B cell (primary cell): ENCODE measurements at regions not wholly inside any gene's neighbourhood (a gene's known extent, or its start where the extent isn't known, plus 50 kb on each side); places are given as distances from the start of the nearest gene placed in this dataset.

Source experiments
- ATAC-seq: fragments of 200-7000 bp; cut with Tn5 transposase; one replicate; pipeline ENCODE4 v1.10.0; 2021; ENCODE audit warnings: low read depth, mild to moderate bottlenecking, moderate number of reproducible peaks, moderate library complexity
- CTCF ChIA-PET: fragments of 350-600 bp; sonication (Branson Sonifier 250); formaldehyde crosslinking; loops from one replicate; lab custom pipeline; 2021; ENCODE audit warnings: antibody characterized with exemption, inconsistent platforms; lab: Charles Lee
- POLR2A ChIA-PET: fragments of 350-600 bp; sonication (Branson Sonifier 250); formaldehyde crosslinking; loops from one replicate; lab custom pipeline; 2021; ENCODE audit warnings: antibody characterized with exemption; lab: Charles Lee
- DNase-seq: peaks from one replicate; pipeline ENCODE4 v3.0.0; 2013
- H2AFZ ChIP-seq: 2 replicates; pipeline ENCODE4 v1.6.1; 2012; ENCODE audit warnings: mild to moderate bottlenecking, low read depth, low read length; ENCODE audit not compliant: insufficient read depth, poor library complexity, severe bottlenecking
- H3K27ac ChIP-seq, 2 donors: 1 replicate in 1 of 2; 2 replicates in 1 of 2; pipeline ENCODE4 v1.5.1; 2012 to 2013; ENCODE audit warnings: low read length in 2 of 2, mild to moderate bottlenecking in 2 of 2, moderate library complexity in 1 of 2
- H3K27me3 ChIP-seq, 4 experiments: fragments of 200-600 bp in 1 of 4; sonication (generic) in 1 of 4; replicated peaks in 1 of 4; 1 replicate in 2 of 4; 2 replicates in 2 of 4; pipeline versions ENCODE4 v1.6.1 to v1.7.0; 2013 to 2016; ENCODE audit warnings: low read length in 3 of 4, mild to moderate bottlenecking in 2 of 4, mixed read lengths in 1 of 4, moderate library complexity in 1 of 4; ENCODE audit not compliant: insufficient read depth in 4 of 4, control insufficient read depth in 3 of 4; ENCODE audit errors: control extremely low read depth in 1 of 4
- H3K36me3 ChIP-seq, 2 experiments: replicated peaks in 1 of 2; 1 replicate in 1 of 2; 2 replicates in 1 of 2; pipeline versions ENCODE4 v1.6.1 to v1.7.1; 2013; ENCODE audit warnings: low read length in 1 of 2; ENCODE audit not compliant: insufficient read depth in 2 of 2, control insufficient read depth in 1 of 2; ENCODE audit errors: control extremely low read depth in 1 of 2, extremely low read depth in 1 of 2
- H3K4me1 ChIP-seq, 2 donors: fragments of 200-600 bp in 1 of 2; sonication (generic) in 1 of 2; 1 replicate in 1 of 2; 2 replicates in 1 of 2; pipeline versions ENCODE4 v1.5.1 to v1.6.1; 2013 to 2017; ENCODE audit warnings: low read length in 2 of 2; ENCODE audit not compliant: control insufficient read depth in 2 of 2, insufficient read depth in 2 of 2
- H3K4me2 ChIP-seq: replicated peaks from 2 replicates; pipeline ENCODE3; 2012; ENCODE audit warnings: mild to moderate bottlenecking, low read depth, low read length; ENCODE audit not compliant: poor library complexity, severe bottlenecking
- H3K4me3 ChIP-seq, 5 experiments: fragments of 200-600 bp in 1 of 5; sonication (generic) in 1 of 5; 1 replicate in 3 of 5; 2 replicates in 2 of 5; pipeline versions ENCODE4 v1.5.1 to v1.7.0; 2011 to 2016; ENCODE audit warnings: low read length in 4 of 5, mild to moderate bottlenecking in 4 of 5, low read depth in 2 of 5, control low read depth in 1 of 5, moderate library complexity in 1 of 5; ENCODE audit not compliant: insufficient read depth in 1 of 5; ENCODE audit errors: control extremely low read depth in 1 of 5, extremely low read depth in 1 of 5
- H3K79me2 ChIP-seq: fragments of 200-600 bp; sonication (generic); one replicate; pipeline ENCODE4 v1.6.0; 2016; ENCODE audit warnings: low read length; ENCODE audit not compliant: control insufficient read depth, insufficient read depth
- H3K9ac ChIP-seq: fragments of 200-600 bp; sonication (generic); 2 replicates; pipeline ENCODE4 v1.6.1; 2017; ENCODE audit warnings: mild to moderate bottlenecking, low read length, moderate library complexity
- H3K9me3 ChIP-seq, 3 donors: one replicate each; pipeline versions ENCODE4 v1.6.1 to v1.7.1; 2013; ENCODE audit warnings: low read length in 2 of 3; ENCODE audit not compliant: control insufficient read depth in 2 of 3, insufficient read depth in 1 of 3; ENCODE audit errors: control extremely low read depth in 1 of 3
- H4K20me1 ChIP-seq: 2 replicates; pipeline ENCODE4 v1.6.0; 2012; ENCODE audit warnings: mild to moderate bottlenecking, low read length; ENCODE audit not compliant: insufficient read depth, control insufficient read depth, poor library complexity, severe bottlenecking
- H3K27ac Mint-ChIP-seq: one replicate; pipeline ENCODE4 v1.8.0; 2021; ENCODE audit warnings: mixed read lengths
- H3K27me3 Mint-ChIP-seq: one replicate; pipeline ENCODE4 v1.8.0; 2021; ENCODE audit warnings: mixed read lengths
- H3K4me1 Mint-ChIP-seq: one replicate; pipeline ENCODE4 v1.8.0; 2021; ENCODE audit warnings: mixed read lengths
- H3K4me3 Mint-ChIP-seq: one replicate; pipeline ENCODE4 v1.8.0; 2021; ENCODE audit warnings: mixed read lengths
- H3K9me3 Mint-ChIP-seq: one replicate; pipeline ENCODE4 v1.8.0; 2022; ENCODE audit warnings: mixed read lengths; ENCODE audit not compliant: insufficient read depth
- EZH2 ChIP-seq: IDR thresholded peaks from 2 replicates; pipeline ENCODE4 v1.6.1; 2012; ENCODE audit warnings: borderline replicate concordance, low read depth, mild to moderate bottlenecking, moderate library complexity, low read length; ENCODE audit not compliant: insufficient read depth, poor library complexity, severe bottlenecking
- WGBS: methylation state at CpG from one replicate; pipeline ENCODE4 v1.1.5; 2013; ENCODE audit warnings: missing lambda C conversion rate; ENCODE audit not compliant: insufficient coverage; 5-methylcytosine and 5-hydroxymethylcytosine counted together
- intact Hi-C: fragments of 100-400 bp; cut with micrococcal nuclease; formaldehyde crosslinking; loops from one replicate; pipeline ENCODE4 v1.10.0; 2022
- TF ChIP-seq, protein P1 (sequence below): fragments of 200-600 bp; IDR thresholded peaks from one replicate; pipeline ENCODE4 v1.8.0; 2022; ENCODE audit warnings: antibody characterized with exemption, mild to moderate bottlenecking

DNA sequence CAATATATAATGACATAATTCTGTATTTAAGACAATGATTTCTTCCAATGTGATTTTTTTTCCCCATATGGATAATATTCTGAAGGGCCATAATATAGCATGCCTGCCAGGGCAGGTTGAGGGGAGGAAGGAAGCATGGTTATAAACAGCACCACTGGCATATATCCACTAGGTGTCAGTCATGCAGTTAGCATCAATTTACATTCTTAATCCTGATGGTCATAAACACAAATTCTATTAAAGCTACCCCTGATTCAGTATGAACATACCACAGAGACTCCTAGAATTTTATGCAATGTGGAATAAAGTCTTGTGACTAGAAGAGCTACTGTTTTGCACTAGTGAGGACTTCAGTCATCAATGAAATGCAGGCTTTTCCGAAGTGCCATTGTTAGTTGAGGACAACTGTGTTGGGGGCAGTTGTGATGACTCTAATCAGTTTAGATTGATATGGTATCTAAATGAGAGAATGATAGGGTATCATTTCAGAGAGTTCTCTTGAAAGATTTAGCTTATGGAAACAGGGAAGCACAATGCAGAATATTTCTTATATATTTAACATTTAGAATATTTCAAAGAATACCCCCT, 342.7 kb upstream of the NR5A2 start:
- Mint-ChIP-seq H3K4me3 (no peak overlapping the region), H3K27me3 (peaks cover 24% of the 10 kb centered on the region), H3K4me1 (no peaks in the 10 kb centered on the region), H3K9me3 (no peaks in the 10 kb centered on the region), H3K27ac (no peak overlapping the region)
- no peak overlapping the region for H3K4me2 ChIP-seq
- H3K27ac ChIP-seq, result no peak overlapping the region
- H4K20me1 ChIP-seq, result no peaks in the 10 kb centered on the region
- H3K4me3 ChIP-seq, result no peak overlapping the region
- peaks cover 0 to 7% (median 6%) of the 10 kb centered on the region in 4 experiments for H3K27me3 ChIP-seq
- H3K9me3 ChIP-seq, result no peaks in the 10 kb centered on the region
- H3K36me3 ChIP-seq, result no peaks in the 10 kb centered on the region
- ATAC-seq (peak; percentile 73), DNase-seq (peak; percentile 69)
- ChIA-PET POLR2A (no interaction called here), CTCF (interaction anchor here (0.6 to 7.3 kb wide), 29 partner anchors 8 to 965 kb away, joined by 3 to 163 read pairs (median 4); no protein-coding TSS in a partner anchor)
- no peak overlapping the region for H3K9ac ChIP-seq
- no peak overlapping the region for H2AFZ ChIP-seq
- H3K4me1 ChIP-seq, result no peaks in the 10 kb centered on the region
- intact Hi-C loops, result loop anchor here (1.0 to 10.0 kb wide), 5 partner anchors 450 to 1120 kb away; no protein-coding TSS in a partner anchor
- WGBS, result 100% methylated on average over 1 of the region's 1 CpG
- H3K79me2 ChIP-seq, result no peaks in the 10 kb centered on the region
- TF ChIP-seq, protein P1, sequence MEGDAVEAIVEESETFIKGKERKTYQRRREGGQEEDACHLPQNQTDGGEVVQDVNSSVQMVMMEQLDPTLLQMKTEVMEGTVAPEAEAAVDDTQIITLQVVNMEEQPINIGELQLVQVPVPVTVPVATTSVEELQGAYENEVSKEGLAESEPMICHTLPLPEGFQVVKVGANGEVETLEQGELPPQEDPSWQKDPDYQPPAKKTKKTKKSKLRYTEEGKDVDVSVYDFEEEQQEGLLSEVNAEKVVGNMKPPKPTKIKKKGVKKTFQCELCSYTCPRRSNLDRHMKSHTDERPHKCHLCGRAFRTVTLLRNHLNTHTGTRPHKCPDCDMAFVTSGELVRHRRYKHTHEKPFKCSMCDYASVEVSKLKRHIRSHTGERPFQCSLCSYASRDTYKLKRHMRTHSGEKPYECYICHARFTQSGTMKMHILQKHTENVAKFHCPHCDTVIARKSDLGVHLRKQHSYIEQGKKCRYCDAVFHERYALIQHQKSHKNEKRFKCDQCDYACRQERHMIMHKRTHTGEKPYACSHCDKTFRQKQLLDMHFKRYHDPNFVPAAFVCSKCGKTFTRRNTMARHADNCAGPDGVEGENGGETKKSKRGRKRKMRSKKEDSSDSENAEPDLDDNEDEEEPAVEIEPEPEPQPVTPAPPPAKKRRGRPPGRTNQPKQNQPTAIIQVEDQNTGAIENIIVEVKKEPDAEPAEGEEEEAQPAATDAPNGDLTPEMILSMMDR, result peak; percentile 92
- TF ChIP-seq EZH2, result no peak

DNA sequence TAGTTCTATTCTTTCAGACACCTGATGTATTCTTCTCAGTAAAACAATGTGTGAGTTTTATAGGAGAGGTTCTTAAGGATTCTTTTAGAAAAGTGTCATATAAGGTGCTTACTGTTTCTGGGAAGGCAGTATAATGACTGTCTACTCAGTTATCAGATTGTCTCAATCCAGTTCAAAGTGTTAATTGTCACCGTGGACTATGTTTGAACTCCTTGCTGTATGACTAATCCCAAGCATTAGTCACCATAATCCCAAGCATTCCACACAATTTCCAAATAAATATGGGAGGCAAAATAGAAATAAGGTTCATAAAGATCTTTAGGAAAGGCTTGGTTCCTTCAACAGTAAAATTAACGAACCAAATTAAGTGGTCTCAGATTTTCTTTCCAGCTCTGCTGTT, 342.1 kb upstream of the NR5A2 start:
- H3K9ac ChIP-seq, result no peak overlapping the region
- Mint-ChIP-seq H3K9me3 (no peaks in the 10 kb centered on the region), H3K27me3 (peaks cover 25% of the 10 kb centered on the region), H3K27ac (no peak overlapping the region), H3K4me1 (no peaks in the 10 kb centered on the region), H3K4me3 (no peak overlapping the region)
- intact Hi-C loops, result loop anchor here (2.0 to 10.0 kb wide), 4 partner anchors 449 to 1119 kb away; no protein-coding TSS in a partner anchor
- ChIA-PET CTCF (interaction anchor here (0.6 to 7.3 kb wide), 25 partner anchors 8 to 844 kb away, joined by 3 to 163 read pairs (median 4); no protein-coding TSS in a partner anchor), POLR2A (no interaction called here)
- H3K9me3 ChIP-seq, result no peaks in the 10 kb centered on the region
- no peak overlapping the region for H3K4me2 ChIP-seq
- H3K4me3 ChIP-seq, result no peak overlapping the region
- no CpG with 5 or more reads among the region's 2 CpGs for WGBS
- H3K79me2 ChIP-seq, result no peaks in the 10 kb centered on the region
- DNase-seq (no peak), ATAC-seq (no peak)
- TF ChIP-seq EZH2, result no peak
- TF ChIP-seq, protein P1, result no peak
- H3K27me3 ChIP-seq, result peaks cover 0 to 9% (median 6%) of the 10 kb centered on the region in 4 experiments
- no peak overlapping the region for H2AFZ ChIP-seq
- no peaks in the 10 kb centered on the region for H3K36me3 ChIP-seq
- peaks cover 0 to 1% of the 10 kb centered on the region in 2 donors for H3K4me1 ChIP-seq
- no peak overlapping the region for H3K27ac ChIP-seq
- H4K20me1 ChIP-seq, result no peaks in the 10 kb centered on the region
